ENCODE measurements at regions not wholly inside any gene's neighbourhood (a gene's known extent, or its start where the extent isn't known, plus 50 kb on each side); places are given as distances from the start of the nearest gene placed in this dataset.
"Not testable (repeated sequence)": the region's sequence is repeated elsewhere in the genome, so short reads cannot be mapped to it uniquely, and the experiment has no call there.

DNA sequence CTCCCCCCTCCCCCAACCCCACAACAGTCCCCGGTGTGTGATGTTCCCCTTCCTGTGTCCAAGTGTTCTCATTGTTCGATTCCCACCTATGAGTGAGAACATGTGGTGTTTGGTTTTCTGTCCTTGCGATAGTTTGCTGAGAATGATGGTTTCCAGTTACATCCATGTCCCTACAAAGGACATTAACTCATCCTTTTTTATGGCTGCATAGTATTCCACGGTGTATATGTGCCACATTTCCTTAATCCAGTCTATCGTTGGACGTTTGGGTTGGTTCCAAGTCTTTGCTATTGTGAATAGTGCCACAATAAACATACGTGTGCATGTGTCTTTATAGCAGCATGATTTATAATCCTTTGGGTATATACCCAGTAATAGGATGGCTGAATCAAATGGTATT lies 107.3 kb downstream of the ZNF648 start:
- TF ChIP-seq, protein P1, sequence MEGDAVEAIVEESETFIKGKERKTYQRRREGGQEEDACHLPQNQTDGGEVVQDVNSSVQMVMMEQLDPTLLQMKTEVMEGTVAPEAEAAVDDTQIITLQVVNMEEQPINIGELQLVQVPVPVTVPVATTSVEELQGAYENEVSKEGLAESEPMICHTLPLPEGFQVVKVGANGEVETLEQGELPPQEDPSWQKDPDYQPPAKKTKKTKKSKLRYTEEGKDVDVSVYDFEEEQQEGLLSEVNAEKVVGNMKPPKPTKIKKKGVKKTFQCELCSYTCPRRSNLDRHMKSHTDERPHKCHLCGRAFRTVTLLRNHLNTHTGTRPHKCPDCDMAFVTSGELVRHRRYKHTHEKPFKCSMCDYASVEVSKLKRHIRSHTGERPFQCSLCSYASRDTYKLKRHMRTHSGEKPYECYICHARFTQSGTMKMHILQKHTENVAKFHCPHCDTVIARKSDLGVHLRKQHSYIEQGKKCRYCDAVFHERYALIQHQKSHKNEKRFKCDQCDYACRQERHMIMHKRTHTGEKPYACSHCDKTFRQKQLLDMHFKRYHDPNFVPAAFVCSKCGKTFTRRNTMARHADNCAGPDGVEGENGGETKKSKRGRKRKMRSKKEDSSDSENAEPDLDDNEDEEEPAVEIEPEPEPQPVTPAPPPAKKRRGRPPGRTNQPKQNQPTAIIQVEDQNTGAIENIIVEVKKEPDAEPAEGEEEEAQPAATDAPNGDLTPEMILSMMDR (IDR thresholded peaks at IDR 0.05; ENCODE audit: low read length): not testable (repeated sequence)
- TF ChIP-seq EZH2phosphoT487 (IDR thresholded peaks at IDR 0.05; ENCODE audit: low read length): not testable (repeated sequence)

All from MM.1S (cell line).